H1 (cell line): ENCODE measurements at regions not wholly inside any gene's neighbourhood (a gene's known extent, or its start where the extent isn't known, plus 50 kb on each side); places are given as distances from the start of the nearest gene placed in this dataset.

Source experiments
- CHD7 ChIP-seq: fragments of 300-600 bp; sonication (generic); IDR thresholded peaks from 2 replicates; pipeline ENCODE4 v1.7.1; 2012; ENCODE audit warnings: low read length, moderate library complexity, mild to moderate bottlenecking, inconsistent platforms; ENCODE audit not compliant: insufficient replicate concordance

DNA sequence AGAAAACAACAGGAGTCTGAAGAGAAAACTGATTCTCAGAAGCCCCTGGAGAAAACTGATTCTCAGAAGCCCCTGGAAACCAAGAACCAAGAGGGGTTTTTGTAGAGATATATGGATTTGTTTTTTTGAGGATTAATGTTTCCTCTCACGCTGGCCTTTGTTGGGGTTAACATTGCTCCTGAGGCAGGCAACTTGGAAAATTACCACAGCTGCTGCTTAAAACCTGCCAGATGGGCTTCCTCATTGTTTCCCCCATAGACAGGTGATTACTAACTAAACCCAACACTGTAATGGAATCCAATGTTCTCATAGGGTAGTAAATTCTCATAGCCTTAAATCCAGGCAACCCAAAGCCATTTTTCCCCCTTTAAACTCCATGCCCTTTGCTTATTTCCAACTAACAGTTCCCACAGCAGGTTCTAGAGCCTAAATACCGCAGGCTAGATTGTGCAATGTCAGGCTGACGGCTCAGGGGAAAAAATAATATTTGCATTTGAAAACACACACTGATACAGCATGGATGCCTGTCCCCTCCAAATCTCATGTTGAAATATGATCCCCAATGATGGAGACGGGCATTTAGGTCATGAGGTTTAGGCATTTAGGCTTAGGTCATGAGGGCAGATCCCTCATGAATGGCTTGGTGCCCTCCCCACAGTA is 272.3 kb upstream of the PKDCC start (continued):
- TF ChIP-seq CHD7, result no peak
